UCSD-AML1 (cell line): ENCODE measurements at regions not wholly inside any gene's neighbourhood (a gene's known extent, or its start where the extent isn't known, plus 50 kb on each side); places are given as distances from the start of the nearest gene placed in this dataset.

Source experiments
- DNase-seq: peaks from one replicate; lab custom pipeline; 2025; ENCODE audit not compliant: unreplicated experiment; lab: John Stamatoyannopoulos, UW

DNA sequence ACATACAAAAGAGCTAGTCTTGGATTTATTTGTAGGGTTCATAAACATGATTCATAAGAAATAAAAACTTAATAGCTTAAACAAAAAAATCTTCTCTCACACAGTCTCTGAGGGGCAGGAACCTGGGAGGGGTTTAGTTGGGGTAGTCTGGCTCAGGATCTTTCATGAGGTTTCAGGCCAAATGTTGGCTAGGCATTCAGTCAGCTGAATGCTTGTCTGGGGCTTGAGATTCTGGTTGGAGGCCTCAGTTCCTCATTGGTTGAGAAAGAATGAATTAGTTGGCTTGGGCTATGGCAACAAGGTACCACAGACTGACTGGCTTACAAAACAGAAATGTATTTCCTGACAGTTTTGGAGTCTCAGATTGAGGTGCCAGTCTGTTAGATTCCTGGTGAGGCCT is 74.3 kb downstream of the ANKRD7 start:
- DNase-seq: no peak

DNA sequence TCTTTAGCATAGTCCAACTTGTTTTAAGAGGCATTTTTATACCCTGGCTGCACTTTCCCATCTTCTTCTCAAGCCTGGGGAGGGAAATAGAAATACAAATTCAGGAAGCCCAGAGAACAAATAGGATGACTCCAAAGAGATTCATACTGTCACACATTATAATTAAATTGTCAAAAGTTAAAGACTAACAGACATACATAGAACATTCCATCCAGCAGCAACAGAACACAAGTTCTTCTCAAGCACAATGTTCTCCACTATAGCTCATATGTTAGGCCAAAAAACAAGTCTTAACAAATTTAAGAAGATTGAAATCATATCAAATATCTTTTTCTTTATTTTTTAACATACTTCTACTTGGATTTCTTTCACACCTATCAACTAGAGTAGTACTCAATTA is 75.7 kb downstream of the ANKRD7 start:
- DNase-seq: no peak

DNA sequence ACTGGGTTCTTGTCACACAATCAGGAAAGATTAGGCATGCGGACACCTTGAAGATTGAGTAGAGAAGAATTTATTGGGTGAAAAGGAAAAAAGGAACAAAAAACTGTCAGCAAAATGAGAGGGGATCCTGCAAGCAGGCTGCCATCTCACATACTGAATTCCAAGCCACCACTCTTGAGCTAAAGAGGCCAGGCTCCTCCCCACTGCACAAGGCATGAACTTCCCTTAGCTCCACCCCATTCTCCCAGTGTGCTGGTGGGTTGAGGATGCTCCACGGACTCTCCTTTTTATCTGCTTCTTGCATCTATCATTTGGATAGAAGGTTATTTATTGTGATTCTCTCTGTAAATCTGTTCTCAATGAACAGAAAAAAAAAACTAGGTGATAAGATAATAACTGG is 79.6 kb downstream of the ANKRD7 start:
- DNase-seq: no peak

DNA sequence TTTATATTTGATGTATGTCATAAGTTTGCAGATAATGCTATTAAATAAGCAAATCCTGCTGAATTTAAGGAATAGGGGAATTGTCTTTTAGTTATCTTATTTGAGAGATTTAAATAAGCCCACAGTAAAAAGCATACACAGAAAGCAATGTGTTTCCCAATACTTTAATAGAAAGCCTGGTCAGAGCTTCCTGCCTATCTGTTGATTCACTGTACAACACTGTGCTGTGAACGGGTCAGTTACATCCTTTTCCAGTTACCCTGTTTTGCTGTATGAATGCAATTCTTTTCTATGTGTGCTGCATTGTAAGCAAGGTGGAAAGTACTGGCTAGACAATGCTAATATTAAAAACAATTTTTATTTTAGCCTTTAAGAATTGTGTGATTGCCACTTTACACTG is 81.2 kb downstream of the ANKRD7 start:
- DNase-seq: no peak

DNA sequence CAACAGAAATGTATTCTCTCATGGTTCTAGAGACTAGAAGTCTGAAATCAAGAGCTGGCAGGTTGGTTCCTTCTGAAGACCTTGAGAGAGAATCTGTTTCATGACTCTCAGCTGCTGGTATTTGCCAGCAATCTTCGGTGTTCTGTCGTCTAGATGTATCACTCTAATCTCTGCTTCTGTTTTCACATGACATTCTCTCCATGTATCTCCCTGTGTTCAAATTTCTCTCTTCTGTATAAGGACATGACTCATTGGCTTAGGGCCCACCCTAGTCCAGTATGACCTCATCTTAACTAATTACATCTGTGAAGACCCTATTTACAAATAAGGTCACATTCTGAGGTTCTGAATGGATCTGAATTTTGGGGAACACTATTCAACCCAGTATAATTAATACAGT is 82.3 kb downstream of the ANKRD7 start:
- DNase-seq: no peak

DNA sequence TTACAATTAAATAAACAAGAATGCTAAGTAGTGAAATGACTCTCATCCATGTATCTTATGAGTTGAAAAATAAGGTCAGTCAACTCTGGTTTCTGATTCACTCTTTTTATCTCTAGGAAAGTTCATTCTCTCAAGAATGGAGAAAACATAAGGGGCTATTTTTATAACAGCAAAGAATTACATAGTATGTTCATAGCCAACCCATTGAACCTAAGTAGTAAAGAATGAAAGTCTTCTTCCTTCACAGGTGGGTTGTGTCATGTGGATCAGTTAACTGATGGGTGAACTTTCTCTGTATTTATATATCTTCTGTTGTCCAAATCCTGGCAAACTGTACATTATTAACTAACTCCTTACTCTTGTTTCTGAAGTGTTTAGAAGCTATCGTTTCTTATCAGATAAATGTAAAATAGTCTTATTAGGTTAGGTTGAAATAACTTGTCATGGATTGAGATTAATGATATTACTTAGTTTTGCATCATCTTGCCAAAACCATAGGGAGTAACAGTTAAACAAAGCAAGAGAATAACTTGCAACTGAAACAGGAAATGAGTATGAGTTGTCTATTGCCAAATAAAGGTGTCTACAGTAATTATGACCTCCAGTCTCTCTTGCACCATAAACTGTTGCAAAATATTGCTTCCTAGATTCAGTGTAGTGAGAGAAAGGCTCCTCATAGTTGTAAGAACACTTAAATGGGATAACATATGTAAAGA is 86.8 kb downstream of the ANKRD7 start:
- no peak for DNase-seq

DNA sequence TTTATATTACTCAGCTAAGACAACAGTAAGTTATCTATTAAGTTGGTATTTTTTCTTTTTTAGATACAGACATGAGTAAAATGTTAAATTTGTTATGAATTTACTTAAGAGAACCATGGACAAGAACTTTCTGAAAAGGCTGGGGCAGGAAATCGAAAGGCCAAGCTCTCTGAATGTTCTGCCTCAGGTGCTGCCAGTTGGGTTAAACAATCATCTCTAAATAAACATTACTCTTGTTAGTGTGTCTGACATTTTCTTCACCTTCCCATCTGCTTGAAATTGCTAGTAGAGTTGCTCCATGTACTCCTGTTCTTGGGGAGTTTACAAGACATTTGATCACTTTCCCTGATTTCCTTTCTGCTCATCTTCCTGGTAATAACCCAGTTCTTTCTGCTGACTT is 87.5 kb downstream of the ANKRD7 start:
- no peak for DNase-seq

DNA sequence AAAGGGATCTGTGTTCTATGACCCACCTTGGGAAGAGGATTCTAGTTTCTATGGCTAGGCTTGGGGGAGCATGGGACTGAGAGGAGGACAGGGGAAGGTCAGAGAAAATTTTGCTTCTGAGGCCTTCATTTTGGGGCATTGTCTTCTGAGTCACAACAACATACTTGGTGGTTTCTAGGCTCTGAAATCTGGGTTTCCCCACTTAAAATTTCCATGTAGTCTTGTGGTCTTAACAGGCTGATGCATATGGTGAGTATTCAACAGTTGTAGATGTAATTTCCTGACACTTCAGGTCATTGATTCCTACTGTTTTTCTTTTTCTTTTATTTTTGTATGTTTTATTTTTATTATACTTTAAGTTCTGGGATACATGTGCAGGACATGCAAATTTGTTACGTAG is 88.5 kb downstream of the ANKRD7 start:
- no peak for DNase-seq

DNA sequence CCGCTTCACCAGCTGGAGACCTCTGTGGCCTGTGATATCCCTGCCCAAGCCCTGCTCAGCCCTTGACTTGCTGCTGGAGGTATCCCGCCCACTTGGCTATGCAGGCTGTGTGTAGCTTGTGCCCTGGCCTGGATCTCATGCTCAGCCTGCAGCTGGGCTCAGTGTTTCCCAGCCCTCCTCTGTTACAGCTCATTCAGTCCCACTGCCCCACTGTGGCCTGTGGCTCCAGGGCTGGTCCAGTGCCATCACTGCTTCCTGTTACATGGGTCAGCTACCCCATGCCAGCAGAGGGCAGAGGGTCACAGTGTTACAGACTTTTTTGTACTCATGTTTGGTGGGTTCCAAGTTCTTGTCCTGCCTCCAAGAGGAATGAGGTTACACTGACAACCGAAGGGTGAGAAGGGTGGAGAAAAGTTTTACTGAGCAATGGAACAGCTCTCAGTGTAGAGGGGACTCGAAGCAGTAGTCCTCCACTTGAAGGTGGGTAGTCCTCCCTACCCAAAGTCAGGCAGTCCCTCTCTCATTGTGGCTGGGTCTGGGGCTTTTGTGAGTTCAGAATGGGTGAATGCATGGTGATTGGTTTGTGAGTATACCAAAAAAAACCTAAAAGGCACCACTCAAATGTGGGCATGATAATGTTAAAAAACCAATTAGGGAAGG is 100.4 kb downstream of the ANKRD7 start:
- DNase-seq: no peak

DNA sequence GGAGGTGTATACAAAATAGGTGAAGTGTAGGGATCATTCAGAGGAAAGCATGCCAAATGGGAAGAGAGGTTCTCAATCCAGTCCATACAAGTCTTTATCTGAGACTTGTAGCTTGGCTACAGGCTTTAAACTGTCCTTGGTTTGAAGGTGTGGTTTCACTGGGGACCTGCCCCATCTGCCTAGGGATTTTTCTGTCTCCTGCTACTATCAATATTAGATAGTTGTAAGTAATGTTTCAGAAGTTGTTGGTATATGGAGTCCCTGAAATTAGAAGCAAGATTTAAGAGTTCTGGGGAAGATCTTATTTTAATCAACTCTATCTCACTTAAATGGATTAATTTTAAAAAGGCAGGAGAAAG is 100.9 kb downstream of the ANKRD7 start:
- DNase-seq: no peak

DNA sequence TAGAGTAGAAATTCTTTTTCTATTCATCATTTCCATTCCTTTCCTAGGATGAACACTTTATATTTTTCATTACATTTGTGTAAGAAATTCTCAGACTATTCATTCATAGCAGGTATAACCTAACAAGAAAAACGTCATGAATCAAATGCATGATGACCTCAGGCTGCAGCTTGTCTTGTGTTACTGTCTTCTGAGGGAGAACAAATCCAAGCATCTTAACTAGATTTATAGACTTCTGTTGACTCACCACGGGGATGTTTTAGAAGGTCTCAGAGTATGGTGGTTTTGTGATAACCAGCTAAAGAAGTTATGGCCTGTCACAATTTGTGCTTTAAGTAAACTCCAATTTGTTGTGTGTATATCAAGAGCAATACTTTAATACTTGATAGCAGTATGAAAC is 102.7 kb downstream of the ANKRD7 start:
- DNase-seq: no peak

DNA sequence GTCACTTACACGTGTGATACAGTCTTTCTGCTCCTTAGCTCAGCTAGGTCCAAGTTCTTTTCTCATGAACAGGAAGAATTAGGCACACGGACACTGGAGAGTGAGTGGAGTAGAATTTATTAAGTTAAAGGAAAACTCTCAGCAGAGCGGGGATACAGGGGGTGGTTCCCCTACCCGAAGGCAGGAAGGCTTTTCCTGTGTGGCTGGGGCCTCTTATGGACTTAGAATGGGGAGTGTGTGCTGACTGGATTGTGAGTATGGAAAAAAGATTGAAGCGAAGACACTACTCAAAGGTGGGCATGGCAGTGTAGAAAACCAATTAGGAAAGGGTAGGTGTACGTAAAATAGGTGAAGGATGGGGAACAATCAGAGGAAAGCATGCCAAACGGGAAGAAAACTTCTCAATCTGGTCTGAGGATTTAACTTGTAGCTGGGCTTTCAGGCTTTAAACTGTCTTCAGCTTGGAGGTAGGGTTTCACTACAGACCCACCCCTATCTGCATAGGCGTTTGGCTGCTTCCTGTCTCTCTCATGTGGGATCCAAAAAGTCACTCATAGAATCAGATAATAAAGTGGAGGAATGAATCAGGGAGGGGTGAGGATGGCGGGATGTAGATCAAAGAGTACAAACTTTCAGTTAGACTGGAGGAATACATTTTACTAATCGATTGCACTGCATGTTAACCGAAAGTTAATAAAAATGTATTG is 104.2 kb downstream of the ANKRD7 start:
- DNase-seq: no peak

DNA sequence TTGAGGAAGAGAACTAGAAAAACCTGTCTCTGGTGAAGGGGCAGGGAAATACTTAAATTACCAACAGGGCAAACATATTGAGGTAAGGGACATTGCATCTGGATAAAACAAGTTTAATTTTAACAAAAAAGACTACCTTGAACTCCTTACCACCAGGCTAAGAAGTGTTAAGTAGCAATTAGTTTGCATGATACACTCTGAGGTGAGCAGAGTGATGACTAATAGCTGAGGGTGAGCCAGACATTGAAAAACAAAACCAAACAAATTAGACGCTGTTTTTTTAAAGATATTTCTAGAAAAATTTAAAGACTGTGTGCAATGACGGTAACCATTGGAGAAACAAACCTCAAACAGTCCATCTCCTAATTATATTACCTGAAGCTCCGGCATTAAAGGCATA is 105.9 kb downstream of the ANKRD7 start:
- no peak for DNase-seq

DNA sequence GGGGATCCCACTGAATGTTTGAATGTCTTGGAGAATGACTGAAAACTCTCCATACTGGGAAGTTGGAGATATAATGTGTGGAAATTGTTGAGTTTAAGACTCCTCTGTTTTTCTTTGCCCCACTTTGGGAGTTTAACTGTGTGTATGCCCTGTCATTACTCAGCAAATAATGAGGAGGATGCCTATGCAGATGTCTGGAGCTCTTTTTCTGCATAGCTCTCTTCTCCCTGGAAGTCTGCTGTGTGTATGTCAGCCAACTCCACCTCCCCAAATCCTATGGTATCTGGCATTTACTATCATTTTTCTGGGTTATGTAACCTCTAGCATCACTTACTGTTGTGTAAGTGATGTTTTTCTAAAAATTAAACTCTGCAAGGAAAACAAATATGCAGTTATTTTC is 122.2 kb downstream of the ANKRD7 start:
- no peak for DNase-seq

DNA sequence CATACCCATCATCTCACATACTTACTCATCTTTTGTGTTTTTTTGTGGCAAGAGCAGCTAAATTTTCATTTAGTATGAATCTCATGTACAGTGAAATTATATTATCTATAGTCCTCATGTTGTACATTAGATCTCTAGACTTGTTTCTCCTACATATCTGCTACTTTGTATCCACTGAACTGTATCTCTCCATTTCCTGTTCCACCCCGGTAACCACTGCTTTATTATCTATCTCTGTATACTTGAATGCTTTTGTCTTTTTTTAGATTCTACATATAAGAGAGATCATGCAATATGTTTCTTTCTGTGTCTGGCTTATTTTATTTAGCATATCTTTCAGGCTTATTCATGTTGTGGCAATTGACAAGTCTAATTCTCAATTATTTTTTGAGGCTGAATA is 125.1 kb downstream of the ANKRD7 start:
- no peak for DNase-seq

DNA sequence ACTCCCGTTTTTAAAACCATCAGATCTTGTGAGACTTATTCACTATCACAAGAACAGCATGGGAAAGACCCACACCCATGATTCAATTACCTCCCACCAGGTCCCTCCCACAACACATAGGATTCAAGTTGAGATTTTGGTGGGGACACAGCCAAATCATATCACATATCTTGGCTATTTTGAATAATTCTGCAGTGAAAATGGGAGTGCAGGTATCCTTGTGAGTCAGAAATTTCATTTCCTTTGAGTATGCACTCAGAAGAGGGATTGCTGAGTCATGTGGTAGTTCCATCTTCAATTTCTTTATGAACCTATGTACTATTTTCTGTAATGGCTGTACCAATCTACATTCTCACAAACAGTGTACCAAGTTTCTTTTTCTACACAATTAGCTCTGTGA is 125.8 kb downstream of the ANKRD7 start:
- no peak for DNase-seq

DNA sequence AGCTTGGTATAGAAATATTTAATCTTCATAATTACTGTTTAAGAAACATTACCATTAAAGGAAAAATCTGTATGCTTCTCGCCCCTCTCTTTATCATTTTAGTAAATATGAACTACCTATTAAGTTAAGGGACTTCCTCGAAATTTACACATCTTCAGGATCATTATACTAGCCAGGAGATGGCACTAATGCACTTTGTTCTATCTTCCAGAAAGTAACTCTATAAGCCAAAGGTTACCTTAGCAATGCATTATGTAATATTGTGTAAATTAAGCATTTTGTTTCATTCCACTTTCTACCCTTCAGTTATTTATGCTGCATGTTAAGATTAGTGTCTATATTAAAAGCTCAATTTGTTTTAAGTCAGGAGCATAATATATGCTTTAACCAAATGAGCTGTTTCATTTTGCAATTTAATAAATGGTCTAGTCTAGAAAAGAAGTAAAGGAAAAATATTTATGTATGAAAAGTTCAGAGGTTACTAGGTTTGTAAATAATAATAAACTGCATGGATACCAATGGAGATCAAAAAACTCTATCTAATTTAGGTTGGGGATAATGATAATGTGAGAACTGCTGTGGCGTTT is 128.5 kb downstream of the ANKRD7 start:
- DNase-seq: no peak

DNA sequence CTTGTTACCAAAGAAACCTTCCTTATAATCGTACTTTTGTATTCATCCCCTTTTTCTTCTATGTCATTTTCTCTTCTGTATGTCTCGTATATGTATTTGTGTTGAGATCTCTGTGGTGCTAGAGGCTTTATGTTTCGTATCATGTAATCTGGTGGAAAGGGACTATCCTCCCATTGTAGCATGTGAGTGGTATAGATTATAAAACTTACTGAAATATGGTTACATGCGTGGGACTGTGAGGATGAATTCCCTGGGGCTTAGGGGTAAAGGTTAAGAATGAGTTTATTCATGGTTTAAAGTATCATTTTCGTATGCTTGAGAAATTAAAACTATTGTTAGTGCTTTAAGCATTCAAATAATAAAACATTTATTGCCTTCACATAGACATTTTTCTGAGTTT is 141.9 kb downstream of the ANKRD7 start:
- no peak for DNase-seq

DNA sequence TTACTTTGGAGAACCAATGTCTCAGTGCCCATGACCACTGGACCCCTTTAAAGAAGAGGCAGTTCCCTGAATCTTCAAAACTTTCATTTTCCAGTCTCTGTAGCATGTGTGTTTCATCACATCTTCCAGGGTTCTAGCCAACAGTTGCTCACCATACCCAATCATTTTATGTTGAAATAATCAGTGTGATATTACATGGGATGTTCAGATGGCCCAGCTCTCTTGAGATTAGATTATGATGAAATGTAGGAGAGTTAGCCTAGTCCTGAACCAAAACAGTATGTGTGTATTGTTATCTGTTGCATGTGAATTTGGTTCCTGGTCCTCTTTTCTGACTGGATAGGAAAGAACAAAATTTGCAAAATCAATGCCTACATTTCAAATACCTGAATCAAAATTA is 144.5 kb downstream of the ANKRD7 start:
- no peak for DNase-seq

DNA sequence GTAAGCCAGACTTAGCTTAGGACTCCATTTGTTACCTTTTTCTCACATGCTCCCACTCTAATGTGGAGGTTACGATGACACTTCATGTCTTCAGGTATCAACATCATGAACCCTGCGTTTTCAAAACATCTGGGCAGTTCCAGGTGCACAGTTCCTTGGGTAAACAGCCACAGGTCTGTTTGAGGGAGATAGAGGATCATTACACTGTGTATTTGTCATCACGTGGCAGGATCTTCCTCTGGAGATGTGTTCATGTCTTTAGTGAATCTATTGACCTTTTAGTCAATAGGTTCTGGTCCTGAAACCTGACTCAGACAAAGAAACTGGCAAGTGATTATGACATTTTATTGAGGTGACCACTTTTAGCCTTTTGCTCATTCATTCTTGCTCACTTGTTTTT is 145.5 kb downstream of the ANKRD7 start:
- DNase-seq: no peak

DNA sequence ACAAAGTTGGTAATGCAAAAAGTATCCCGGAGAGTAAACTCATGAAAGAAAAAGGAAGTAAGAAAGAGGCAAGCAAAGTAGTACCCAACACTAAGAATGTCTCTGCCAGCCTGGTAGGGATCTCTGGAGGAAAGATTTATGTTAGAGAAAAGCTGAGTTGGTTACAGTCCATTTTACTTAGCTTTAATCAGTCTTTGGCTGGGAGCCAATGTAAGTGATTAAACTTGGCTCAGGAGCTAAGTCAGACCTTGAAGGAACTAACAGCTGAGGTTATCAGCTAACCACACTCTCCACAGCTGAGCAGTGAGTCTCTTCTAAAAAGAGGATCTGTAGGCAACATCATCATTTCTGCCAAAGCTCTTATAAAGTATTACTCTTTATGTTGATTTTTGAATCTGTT is 148.0 kb downstream of the ANKRD7 start:
- DNase-seq: no peak

DNA sequence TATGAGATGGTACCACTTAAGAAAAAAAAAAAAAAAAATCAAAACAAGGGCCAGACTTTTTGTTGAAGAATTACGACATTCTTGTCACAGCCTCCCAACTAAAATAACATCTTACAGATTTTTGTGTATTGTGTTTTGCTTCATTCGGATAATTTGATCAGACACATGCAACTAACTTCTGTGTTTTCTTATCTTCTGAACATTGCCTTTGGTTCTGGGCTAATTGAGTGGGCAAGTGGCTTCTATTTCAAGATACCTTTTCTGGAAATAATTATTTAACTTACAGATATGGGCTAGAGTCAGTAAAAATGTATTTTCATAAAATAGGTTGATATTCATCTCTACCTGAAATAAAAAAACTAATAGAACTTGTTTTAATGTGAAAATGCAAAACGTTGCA is 165.1 kb downstream of the ANKRD7 start:
- DNase-seq: no peak
